A673 (cell line): ENCODE measurements at regions not wholly inside any gene's neighbourhood (a gene's known extent, or its start where the extent isn't known, plus 50 kb on each side); places are given as distances from the start of the nearest gene placed in this dataset.

ENCODE experiments used
- EZH2 ChIP-seq: fragments of 200-600 bp; sonication (generic); IDR thresholded peaks from 2 replicates; pipeline ENCODE4 v1.6.1; 2017; ENCODE audit warnings: borderline replicate concordance, low read depth, mild to moderate bottlenecking, mixed read lengths, antibody characterized with exemption, low read length; ENCODE audit not compliant: poor library complexity, severe bottlenecking
- TF ChIP-seq, protein P1 (sequence below): fragments of 300-800, 200-600 bp; sonication (generic); conservative IDR thresholded peaks from 2 replicates; pipeline ENCODE4 v1.5.1; 2017; ENCODE audit warnings: low read depth, mild to moderate bottlenecking, antibody characterized with exemption, low read length, moderate library complexity, mixed read lengths

DNA sequence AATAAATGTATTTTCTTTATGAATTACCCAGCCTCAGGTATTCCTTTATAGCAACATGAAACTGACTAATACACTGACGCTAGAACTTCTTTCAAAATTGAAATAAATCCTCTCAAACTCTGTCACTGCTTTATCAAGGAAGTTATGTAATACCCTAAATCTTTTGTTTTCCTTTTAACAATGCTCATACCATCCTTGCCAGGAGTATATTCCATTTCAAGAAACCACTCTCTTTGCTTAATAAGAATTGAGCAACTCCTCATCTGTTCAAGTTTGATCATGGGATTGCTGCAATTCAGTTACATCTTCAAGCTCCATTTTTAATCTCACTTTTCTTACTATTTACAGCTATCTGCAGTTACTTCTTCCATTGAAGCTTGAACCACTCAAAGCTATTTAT lies 707.6 kb upstream of the MARCKS start:
- TF ChIP-seq, protein P1, sequence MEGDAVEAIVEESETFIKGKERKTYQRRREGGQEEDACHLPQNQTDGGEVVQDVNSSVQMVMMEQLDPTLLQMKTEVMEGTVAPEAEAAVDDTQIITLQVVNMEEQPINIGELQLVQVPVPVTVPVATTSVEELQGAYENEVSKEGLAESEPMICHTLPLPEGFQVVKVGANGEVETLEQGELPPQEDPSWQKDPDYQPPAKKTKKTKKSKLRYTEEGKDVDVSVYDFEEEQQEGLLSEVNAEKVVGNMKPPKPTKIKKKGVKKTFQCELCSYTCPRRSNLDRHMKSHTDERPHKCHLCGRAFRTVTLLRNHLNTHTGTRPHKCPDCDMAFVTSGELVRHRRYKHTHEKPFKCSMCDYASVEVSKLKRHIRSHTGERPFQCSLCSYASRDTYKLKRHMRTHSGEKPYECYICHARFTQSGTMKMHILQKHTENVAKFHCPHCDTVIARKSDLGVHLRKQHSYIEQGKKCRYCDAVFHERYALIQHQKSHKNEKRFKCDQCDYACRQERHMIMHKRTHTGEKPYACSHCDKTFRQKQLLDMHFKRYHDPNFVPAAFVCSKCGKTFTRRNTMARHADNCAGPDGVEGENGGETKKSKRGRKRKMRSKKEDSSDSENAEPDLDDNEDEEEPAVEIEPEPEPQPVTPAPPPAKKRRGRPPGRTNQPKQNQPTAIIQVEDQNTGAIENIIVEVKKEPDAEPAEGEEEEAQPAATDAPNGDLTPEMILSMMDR: no peak
- TF ChIP-seq EZH2: no peak
